GM18868 (cell line): ENCODE measurements at regions not wholly inside any gene's neighbourhood (a gene's known extent, or its start where the extent isn't known, plus 50 kb on each side); places are given as distances from the start of the nearest gene placed in this dataset.
A peak's percentile ranks its signal among the peaks of the same experiment; 100 is the strongest.

Source experiments
- ATAC-seq: cut with Tn5 transposase; IDR thresholded peaks from one replicate; pipeline ENCODE4 v1.9.1; 2021; ENCODE audit warnings: mild to moderate bottlenecking, moderate library complexity; ENCODE audit not compliant: unreplicated experiment

DNA sequence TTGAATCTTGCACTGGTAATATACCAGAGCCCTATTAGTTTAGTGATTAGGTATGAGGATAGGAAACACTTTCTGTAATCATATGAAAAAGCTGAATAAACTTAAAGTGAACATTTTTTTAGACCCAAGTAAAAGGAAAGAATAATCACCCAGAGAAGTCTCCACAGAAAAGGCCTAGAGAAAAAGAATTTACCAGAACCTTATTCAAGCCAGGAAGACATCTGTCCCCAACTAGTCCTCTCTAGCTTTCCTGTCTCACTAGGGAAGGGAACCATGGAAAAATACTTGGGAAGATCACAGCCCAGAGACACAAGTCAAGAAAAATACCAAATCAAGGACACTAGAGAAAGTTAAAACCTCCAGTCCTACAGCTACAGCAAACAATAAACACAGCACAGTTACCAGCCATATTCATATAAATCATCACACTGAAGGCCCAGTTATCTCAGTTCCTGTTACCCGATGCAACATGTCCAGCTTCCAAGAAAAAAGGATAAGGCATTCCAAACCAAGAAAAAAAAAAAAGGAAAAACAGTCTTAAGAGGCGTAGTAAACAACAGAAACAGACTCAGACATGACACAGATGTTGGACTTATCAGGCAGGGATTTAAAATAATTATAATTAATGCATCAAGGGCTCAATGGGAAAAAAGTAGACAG lies 461.5 kb downstream of the IRS1 start:
- ATAC-seq, result no peak

DNA sequence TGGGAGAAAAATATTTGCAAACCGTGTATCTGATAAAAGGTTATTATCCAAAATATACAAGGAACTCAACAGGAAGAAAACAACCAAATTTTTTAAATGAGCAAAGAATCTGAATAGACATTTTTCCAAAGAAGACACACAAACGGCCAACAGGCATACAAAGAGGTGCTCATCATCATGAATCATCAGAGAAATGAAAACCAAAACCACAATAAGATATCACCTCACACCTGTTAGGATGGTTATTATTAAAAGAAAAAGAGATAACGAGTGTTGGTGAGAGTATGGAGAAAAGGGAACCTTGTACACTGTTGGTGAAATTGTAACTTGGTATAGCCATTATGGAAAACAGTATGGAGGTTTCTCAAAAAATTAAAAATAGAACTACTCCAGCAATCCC lies 463.3 kb downstream of the IRS1 start:
- no peak for ATAC-seq

DNA sequence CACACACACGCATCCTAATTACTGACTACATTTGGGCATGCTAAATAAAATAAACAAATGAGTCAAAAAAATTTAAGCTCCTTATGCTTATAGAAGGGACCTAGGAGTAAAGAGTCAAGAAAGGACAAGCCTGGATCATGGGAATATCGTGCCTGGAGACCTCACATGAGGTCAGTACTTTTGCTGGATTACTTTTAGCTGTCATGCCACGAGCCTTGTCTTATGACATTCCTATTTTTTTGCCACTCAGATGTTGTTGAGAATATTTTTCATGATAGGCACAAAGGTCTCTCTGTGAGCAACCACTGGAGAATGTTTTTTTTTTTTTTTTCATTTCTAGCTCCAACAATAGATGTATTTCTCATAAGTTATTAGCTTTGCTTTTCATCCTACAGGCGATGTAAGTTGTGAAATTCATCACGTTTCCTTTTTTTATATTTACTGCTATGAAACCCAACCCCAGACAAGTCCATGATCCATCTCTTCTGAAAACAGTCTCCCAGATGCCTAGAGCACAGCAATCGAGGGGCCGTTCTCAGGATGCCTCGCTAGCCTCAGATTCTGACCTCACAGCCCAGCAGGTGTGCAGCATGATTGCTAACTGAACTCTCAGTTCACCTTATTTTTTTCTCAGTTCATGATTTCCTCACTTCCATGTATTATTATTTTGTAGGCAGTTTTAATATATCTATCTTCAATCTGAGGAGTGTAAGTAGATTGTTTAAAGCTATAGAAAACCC lies 464.5 kb downstream of the IRS1 start:
- ATAC-seq, result peak; percentile 55

DNA sequence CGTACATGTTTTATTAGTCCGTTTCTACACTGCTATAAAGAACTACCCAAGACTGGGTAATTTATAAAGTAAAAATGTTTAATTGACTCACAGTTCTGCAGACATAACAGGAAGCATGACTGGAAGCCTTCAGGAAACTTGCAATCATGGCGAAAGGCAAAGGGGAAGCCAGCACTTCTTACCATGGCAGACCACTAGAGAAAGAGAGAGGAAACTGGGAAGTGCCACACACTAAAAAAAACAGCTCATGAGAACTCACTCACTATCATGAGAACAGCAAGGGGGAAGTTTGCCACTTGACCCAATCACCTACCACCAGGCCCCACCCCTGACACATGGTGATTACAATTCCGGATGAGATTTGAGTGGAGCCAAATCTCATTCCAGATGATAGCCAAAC lies 466.2 kb downstream of the IRS1 start:
- ATAC-seq, result no peak

GRCh38 chr2:226330206-226330605 lies 469.4 kb downstream of the IRS1 start:
- no peak for ATAC-seq

GRCh38 chr2:226329180-226329579 lies 470.4 kb downstream of the IRS1 start:
- ATAC-seq, result no peak

GRCh38 chr2:226327830-226328229 lies 471.8 kb downstream of the IRS1 start:
- ATAC-seq, result no peak

GRCh38 chr2:226325526-226325925 lies 474.1 kb downstream of the IRS1 start:
- no peak for ATAC-seq

DNA sequence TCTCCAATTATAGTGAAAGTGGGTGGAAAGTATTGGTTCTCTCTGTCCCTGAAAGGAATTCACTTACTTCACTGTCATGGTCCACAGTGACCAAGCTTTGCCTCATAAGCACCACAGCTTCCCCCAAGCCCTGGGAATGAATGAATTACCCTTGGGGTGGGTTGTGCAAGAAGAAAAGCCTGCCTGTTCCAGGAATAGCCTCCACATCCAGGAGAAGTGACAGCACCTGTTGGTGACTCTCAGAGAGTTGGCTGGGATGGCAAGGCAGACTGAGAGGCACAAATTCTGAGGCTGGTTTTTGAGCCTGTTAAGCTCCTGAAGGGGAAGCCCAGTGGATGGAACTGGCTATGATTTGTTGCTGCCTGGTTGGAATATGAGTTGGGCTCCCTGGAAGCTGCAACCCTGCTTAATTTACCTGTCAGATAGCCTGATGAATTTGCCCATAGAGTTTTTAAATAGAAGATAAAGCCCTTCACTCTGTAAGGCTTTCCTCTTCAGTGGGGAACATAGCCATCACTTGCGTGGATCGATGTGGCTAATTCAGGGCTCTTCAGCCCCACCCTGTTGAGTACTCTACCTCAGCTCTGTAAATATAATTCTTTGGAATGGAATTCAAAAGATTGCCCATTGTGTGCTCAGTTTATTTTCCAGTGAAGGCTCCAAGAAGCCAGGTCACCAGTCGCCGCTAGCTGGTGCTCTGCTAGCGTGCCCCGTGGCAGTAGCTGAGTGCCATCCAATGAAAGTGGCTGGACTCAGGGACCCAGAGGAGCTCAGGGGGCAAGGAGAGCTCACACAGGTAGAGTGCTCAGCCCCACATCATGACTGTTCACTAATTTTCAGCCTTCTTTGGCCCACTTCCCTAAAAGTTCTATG lies 479.3 kb downstream of the IRS1 start:
- no peak for ATAC-seq

GRCh38 chr2:226317970-226318369 lies 481.6 kb downstream of the IRS1 start:
- ATAC-seq, result no peak

GRCh38 chr2:226313060-226313459 lies 486.6 kb downstream of the IRS1 start:
- no peak for ATAC-seq

DNA sequence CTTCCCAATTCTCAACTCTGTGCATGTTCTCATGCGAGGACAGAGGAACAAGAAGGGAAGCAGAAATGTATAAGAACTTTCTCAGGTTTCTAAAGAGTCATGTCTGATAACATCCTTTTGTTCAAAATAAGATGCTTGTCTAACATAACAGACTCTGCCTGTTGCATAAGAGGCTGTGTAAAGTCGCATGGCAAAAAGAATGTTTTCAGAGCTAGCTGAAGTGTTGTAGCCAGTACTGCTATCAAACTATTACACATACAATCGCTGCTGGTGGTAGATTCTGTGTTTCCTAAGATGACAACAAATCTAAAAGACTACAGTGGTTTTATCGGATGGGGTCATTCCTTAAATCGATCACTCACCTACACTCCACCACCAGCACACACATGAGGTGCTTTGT lies 487.5 kb downstream of the IRS1 start:
- no peak for ATAC-seq

- no peak for ATAC-seq
These were observed 489.5 kb downstream of the IRS1 start for GRCh38 chr2:226310146-226310545.

DNA sequence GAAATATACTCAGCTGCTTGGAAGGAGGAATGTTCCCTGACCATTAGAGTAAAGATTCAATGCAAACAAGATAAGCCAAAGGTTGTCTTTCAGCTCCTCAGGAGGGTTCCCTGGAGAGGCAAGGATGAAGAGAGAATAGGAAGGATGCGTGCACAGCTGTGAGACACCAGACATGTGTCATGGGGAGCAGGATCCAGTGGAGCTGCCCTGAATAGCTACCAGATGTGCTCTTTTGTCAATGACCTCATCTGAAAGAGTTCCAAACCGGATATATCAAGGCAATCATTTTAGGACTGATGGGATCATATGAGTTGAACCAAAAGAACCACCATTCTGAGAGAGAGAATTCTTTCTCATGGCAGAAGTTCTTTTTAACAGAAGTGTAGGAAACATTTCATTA lies 490.6 kb downstream of the IRS1 start:
- ATAC-seq, result no peak

GRCh38 chr2:226308323-226308680 lies 491.3 kb downstream of the IRS1 start:
- ATAC-seq, result no peak

DNA sequence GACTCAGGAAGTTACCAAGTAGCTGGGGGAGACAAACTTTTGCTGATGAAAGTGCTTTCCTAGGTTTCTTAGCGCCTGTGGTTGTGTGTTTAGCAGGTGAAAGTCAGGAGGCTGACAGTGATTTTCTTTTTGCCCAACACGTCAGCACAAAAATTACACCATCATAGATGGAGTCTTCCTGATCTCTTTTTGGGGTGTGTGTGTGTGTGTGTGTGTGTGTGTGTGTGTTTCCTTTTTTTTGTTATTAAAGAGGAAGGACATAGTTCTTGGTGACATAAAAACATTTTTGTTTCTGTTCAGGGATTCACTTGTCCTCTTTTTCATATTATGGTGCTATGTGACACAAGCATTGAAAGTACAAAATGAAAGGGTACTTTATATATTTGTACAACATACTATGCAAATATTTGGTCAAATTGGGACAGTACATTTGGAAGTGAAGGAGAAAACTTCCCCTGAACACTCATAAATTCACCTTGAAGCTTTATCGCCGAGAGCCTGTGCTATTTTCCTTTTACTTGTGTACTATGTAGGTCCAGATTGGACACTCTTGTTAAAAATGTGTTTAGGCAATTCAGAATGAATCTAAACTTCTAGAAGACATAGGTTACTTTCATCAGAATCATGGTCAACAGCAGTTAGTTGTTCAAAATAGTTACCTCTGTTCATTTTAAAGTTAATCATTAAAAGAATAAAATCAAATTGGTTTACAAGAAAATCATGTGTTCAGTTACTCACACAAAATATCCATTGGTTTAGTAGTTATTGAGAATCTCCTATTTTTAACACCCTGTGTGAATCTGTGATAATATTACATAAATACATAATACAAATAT lies 491.9 kb downstream of the IRS1 start:
- peak; percentile 26 for ATAC-seq

DNA sequence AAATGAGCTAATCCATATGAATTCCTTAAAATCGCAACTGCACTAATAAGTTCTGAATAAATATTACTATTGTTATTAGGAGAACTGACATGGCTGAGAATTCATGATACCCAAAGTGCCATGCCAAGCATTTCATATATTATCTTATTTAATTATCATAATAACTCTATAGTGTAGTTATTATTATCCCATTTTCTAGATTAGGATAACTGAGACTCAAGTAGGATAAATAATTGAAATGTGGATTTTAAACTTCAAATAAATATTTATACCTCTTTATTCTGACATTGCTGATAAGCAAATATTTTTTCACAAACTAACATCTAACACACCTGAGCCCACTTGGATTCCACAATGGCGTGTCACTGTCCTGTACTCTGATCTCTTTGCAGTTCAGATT lies 492.7 kb downstream of the IRS1 start:
- no peak for ATAC-seq

GRCh38 chr2:226304308-226304707 lies 495.3 kb downstream of the IRS1 start:
- peak; percentile 38 for ATAC-seq

DNA sequence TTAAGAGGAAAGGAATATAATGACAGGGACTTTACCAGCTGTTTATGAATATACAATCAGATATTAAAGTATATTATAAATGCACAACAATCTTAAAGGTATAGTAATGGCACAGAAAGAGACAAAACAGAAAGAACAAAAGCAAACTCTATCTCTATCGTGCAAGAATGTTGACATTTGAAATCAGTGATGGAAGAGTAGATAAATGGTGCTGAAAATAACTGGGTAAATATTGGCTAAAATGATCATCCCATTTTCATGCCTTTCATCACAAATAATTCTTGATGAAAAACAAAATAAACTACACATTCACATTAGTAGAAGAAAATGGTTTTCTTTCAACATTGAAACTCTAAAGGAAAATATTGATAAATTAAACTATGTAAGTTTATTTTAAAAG lies 495.9 kb downstream of the IRS1 start:
- no peak for ATAC-seq

DNA sequence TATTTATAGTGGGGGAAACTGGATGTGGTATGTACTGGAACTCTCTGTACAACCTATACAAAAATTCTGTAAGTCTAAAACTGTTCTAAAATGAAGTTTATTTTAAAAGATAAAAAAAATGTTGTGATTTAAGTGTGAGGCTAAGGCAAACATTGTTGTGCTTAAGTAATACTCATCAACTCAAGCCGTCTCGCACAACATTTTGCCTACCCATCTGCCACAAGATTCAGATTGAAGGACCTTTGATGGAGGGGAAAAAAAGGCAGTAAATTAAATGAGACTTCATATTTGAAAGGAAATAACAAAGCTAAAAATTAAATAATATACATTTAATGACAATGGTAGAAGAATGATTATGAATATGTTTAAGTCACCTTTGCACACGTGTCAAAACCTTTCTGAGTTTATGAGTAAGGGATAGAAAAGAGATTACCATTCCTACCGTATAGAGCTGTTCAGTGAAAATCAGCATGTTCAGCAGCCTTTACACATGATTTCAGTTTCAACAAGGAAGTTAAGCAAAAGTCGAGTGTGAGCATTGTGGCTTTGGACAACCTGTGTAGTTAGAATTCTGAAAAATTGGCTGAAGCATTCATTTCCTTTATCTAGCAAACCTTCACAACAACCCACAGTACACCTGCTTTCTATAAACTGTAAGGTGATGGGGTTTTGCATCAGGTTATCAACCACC lies 499.3 kb downstream of the IRS1 start:
- peak; percentile 79 for ATAC-seq
